Fibroblast of peridontal ligament (primary cell): ENCODE measurements at regions not wholly inside any gene's neighbourhood (a gene's known extent, or its start where the extent isn't known, plus 50 kb on each side); places are given as distances from the start of the nearest gene placed in this dataset.
"Not testable (repeated sequence)": the region's sequence is repeated elsewhere in the genome, so short reads cannot be mapped to it uniquely, and the experiment has no call there.

Experiments used
- DNase-seq: peaks from one replicate; pipeline ENCODE4 v3.0.0-alpha.2; 2010; ENCODE audit errors: extremely low read depth

GRCh38 chr2:38243186-38243880 is 133.7 kb downstream of the ATL2 start:
- DNase-seq, result peak; percentile 91

DNA sequence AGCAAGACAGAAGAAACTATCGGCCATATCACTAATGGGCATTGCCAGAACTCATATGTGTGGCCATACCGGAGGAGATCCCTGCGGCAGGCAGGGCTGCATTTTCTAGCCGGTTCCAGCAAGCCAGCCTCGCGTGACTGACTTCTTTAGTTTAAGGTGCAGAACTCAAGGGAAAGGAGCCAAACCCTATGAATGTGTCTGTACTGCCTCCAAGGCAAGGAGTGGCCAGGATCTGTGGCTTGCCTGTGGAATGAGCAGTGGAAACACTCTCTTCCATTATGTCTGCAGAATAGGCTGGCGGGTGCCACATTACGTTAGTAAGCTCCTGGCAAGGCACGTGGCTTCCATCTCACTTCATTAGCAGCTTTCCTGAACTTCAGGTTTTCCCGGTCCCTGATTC is 137.6 kb downstream of the ATL2 start:
- peak; percentile 49 for DNase-seq

- not testable (repeated sequence) for DNase-seq
These were observed 138.4 kb downstream of the ATL2 start for GRCh38 chr2:38238705-38239104.

DNA sequence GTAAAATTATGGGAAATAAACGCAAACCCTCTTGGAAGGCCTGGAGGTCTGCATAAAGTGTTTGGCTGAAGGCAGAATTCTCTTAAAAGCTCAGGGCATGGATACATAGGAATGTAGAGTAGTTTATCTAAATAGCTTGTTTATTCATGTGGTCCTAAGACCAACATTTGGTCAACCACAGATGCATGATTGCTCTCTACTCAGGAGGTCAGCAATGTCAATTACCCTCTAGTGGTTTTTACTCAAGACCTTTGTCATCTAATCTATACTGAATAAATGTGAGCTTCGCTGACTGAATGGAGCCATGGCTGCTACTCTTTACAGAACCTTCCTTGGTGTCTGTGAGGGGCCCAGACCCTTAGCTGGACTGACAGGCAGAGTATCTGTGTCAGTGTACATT is 139.8 kb downstream of the ATL2 start:
- DNase-seq, result peak; percentile 60

GRCh38 chr2:38233231-38233983 is 143.7 kb downstream of the ATL2 start:
- DNase-seq, result peak; percentile 95

DNA sequence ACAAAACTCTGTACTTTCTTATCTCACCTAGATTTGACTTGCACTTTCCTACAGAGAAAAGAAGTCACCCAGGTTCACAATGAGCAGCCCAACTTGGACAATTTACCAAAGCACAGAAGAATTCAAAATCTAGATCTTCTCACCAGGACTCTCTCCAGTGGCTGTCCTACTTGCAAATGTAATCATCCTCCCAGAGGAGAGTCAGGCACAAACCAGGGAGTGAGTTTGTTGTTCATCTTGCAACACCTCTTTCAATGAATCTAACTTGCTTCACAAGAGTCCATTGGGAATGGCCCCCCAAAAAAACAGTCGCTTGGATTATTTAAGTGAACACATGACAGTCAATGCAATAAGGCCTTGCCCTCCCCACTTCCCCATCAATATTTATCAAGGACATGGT is 144.6 kb downstream of the ATL2 start:
- DNase-seq, result no peak

DNA sequence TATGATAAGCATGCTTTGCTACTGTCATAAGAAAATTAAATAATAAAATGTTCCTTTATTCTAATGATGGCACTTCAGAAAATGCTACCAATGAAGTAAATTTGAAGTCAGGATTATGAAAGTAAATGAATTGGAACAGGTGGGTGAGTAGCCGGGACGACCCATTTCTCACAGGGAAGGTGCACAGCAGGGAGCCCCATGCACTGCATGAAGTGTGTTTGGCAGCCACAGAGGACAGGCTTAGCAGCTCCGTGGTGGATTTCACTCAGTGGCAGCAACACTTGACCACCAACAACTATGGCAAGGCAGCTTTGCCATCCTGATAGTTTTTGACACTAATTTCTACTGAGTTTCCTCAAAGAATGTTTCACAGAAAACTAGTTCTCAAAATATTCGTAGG is 146.3 kb downstream of the ATL2 start:
- DNase-seq, result no peak

- no peak for DNase-seq
These were observed 148.3 kb downstream of the ATL2 start for GRCh38 chr2:38228753-38229152.

- no peak for DNase-seq
These were observed 149.0 kb upstream of the CYP1B1 start for GRCh38 chr2:38224821-38225437.

DNA sequence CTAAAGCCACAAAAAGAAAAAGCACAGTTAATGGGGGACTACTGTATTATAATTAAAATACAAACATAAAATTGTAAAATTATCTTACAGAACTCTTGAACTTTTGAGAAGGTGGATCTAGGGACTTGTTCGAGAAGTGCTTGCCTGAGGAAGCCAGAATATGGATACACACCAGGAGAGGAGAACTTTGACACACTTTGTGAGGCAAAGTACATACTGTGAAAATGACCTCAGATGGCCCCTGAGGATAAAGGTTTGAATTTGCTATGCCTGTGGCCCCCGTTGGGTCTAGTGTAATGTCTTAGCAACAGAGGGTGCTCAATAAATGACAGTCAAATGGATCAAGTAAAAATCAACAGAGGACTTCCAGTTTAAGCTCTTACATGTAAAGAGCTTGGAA is 148.2 kb upstream of the CYP1B1 start:
- DNase-seq, result no peak

GRCh38 chr2:38223256-38223655 is 147.3 kb upstream of the CYP1B1 start:
- DNase-seq, result no peak

DNA sequence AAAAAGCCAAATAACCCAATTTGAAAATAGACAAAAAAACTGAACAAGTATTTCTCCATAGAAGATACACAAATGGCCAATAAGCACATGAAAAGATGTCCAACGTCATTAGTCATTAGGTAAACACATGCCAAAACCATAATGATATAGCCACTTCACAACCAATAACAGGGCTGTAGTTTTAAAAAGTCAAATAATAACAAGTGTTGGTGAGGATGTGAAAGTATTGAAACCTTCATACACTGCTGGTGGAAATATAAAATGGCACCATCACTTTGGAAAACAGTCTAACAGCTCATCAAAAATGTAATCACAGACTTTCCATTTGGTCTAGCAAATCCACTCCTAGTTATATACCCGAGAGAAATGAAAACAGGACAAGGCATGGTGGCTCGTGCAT is 144.2 kb upstream of the CYP1B1 start:
- DNase-seq, result no peak

- DNase-seq, result no peak
These were observed 143.0 kb upstream of the CYP1B1 start for GRCh38 chr2:38218995-38219394.

DNA sequence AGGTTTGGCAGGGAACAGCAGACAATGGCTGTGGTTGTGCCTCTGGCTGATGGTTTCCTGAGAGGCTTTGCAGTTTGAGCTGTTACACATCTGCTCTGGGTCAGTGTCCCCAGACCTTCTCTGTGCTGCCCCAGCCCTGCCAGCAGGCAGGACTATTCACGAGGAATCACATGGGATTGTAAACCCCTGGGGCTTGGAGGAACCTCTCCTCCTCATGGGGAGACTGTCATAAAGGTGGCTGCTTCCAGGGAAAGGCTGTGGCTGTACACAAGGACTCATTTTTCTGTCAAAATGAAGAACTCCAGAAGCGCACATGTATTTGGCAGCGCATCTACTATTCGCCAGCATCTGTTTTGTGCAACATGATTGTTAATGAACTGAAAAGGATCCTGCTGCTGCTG is 142.6 kb upstream of the CYP1B1 start:
- no peak for DNase-seq

DNA sequence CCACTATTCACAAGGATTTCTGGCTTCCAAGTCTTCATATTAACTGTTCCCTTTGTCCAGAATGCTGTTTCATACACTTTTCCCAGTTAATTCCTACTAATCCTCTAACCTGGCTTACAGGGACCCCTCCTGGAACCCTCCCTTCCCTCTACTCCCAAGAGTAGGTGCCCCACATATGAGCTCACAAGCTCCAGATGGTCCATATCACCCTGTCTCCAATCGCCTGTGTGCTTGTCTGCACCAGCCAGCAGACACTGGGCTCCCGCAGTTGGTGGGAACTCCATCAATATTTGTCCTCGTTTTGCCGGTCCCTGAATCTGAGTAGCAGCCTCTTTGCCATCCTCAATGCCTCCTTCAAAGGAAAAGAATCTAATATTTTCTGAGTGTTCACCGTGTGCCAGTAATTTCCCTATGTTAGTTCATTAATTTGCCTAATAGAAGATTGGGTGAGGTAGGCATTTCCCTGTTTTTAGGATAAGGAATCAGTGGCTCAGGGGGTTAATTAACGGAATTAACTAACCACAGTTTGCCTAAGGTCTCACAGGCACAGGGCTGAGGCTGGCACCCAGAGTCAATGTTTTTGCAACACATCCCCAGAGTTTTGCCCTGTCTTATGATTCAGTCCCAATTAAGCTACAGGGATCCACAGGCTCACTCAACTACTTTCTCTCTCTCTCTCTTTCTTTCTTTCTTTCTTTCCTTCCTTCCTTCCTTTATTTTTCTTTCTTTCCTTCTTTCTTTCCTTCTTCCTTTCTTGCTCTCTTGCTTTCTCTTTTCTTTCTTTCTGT is 141.6 kb upstream of the CYP1B1 start:
- DNase-seq, result no peak

DNA sequence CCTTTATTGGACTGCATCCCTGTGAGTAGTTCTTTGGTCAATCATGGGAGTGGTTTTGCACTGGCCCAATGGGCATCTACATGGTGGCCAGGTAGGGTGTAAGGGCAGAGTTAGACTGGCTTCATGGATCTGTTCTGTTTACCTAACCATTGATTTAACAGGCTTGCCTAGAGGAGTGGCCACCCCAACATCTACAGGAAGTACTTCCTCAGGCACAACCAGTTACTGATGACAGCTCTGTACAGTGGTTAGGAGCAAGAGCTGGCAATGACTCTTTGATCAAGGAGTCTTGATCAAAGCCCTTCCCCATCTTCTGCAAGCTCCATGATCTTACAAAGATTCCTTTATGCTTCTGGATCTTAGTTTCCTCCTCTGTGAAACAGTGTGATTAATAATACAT is 140.9 kb upstream of the CYP1B1 start:
- no peak for DNase-seq

DNA sequence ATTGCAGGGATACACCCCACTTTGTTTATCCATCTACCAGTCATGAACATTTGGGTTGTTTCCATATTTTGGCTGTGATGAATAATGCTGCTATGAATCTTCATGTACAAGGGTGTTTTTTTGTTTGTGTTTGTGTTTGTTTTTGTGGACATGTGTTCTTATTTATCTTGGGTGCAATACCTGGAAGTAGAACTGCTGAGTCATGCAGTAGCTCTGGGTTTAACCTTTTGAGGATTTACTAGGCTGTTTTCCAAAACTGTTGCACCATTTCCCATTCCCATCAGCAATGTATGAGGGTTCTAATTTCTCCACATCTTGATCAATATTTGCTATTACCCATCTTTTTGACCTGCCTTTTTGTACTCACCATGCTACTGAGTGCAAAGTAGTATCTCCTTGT is 140.0 kb upstream of the CYP1B1 start:
- DNase-seq, result peak; percentile 43

DNA sequence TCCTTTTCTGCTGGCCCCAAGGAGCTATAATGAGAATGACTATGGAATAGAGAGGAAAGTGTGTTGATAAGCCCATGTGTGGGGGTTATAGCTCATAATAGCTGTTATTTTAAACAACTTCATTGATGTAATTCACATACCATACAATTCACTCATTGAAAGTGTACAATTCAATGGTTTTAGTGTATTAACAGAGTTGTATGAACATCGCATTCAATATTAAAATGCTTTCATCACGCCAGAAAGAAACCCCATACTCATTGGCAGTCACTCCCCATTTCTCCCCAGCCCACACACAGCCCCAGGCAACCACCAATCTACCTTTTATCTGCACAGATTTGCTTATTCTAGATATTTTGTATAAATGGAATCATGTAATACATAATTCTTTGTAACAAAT is 139.6 kb upstream of the CYP1B1 start:
- no peak for DNase-seq

GRCh38 chr2:38214209-38214717 is 138.3 kb upstream of the CYP1B1 start:
- no peak for DNase-seq

GRCh38 chr2:38213619-38214167 is 137.7 kb upstream of the CYP1B1 start:
- no peak for DNase-seq

DNA sequence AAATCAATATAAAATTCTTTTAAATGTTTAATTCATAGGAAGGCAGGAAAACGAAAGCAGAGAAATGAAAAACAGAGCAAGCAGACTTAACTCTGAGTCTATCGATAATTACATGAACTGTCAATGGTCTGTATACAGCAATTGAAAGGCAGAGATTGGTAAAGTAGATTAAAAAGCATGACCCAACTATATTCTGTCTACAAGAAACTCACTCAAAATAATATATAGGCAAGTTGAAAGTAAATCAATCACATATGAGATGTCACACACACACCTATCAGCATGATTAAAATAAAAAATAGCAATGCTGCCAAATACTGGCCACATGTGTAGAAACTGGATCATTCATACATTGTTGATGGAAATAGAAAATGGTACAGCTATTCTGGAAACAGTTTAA is 136.4 kb upstream of the CYP1B1 start:
- DNase-seq, result no peak

DNA sequence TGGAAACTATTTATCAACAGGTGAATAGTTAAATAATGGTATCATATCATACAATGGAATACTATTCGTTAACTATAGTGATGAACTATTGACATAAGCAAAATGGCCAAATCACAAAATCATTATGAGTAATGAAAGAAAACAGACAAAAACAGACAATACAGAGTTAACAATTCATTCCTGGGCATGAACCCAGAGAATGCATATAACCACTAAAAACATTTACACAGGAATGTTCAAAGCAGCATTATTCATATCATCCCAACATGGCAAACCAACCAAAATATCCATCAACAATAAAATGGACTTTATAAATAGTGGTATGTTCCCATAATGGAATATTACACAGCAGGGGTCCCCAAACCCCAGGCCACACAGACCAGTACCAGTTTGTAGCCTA is 131.2 kb upstream of the CYP1B1 start:
- DNase-seq, result peak; percentile 74
